LNCaP clone FGC (cell line): ENCODE measurements at regions not wholly inside any gene's neighbourhood (a gene's known extent, or its start where the extent isn't known, plus 50 kb on each side); places are given as distances from the start of the nearest gene placed in this dataset.
A peak's percentile ranks its signal among the peaks of the same experiment; 100 is the strongest.

Source experiments
- DNase-seq: peaks from one replicate; pipeline ENCODE4 v3.0.0-alpha.2; 2011; ENCODE audit warnings: low read depth
- H3K4me3 ChIP-seq: 2 replicates; pipeline ENCODE4 v1.5.1; 2011; ENCODE audit warnings: mild to moderate bottlenecking, low read depth, low read length, control low read depth
- CTCF ChIP-seq: IDR thresholded peaks from 2 replicates; pipeline ENCODE4 v1.5.1; 2012; ENCODE audit warnings: mild to moderate bottlenecking; ENCODE audit not compliant: control insufficient read depth, insufficient read depth; ENCODE audit errors: extremely low read depth

DNA sequence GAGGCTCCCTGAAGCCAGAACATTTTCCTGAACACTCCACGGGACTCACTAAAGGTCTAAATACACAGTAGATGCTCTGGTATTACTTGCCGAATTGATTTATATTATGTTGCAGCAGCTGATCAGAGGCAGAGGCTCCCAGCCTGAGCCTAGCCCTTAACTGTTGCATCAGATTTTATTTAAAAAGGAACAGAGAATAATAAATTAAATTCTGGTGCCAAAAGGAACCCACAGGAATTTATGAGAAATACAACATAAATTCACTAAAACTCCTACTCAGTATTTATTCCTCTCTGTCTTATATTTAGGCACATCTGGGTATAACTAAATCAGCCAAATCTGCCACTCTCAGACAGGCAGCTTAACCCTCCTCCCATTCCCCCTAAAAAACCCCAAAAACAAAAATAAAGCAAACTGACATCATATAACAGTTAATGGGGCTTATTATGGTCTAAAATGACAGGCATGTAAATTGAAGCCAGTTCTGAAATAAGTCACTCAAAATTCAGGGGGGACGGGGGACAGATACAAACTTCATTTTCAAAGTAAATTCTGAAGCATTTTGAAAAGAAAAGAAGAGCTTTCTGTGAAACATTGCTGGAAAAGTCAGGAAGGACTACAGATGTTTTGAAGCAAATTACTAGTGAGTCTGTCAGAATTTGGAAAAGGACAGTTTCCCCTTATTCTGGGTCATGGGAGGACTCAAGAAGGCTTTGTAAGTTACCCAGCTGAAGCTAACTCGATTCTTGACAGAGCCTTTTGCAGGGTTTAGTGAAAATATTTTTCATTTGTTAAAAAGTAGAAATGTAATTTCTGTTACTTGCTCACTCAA is 53.8 kb upstream of the CORO2B start:
- TF ChIP-seq CTCF, result no peak
- no peak overlapping the region for H3K4me3 ChIP-seq
- DNase-seq, result no peak

DNA sequence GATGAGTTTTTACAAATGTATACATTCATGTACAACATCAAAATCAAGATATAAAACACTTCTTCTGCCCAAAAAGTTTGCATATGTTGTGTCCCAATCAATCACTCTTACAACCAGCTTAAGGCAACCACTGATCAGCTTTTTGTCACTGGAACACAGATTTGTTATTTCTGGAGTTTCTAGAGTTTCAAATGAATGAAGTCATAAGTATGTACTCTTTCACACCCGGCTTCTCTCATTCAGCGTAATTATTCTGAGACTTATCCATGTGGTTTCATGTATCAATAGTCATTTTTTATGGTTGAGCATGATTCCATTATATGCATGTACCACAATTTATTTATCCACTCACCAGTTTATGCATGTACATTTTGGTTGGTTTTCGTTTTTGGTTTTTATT is 53.0 kb upstream of the CORO2B start:
- DNase-seq, result no peak
- no peak overlapping the region for H3K4me3 ChIP-seq
- no peak for TF ChIP-seq CTCF

DNA sequence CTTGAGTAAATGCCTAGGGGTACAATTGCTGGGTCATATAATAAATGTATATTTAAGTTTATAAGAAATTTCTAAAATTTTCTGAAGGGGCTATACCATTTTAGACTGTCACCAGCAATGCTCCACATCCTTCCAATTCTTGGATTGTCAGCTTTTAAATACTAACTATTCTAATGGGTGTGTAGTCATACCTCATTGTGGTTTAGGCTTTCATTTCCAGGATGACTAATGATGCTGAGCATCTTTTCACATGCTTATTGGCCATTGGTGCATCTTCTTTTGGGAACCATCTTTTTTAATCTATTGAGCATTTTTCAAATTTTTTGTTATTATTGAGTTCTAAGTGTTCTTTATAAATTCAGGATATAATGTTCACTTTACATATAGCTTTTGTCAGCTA is 52.5 kb upstream of the CORO2B start:
- no peak for TF ChIP-seq CTCF
- DNase-seq, result no peak
- no peak overlapping the region for H3K4me3 ChIP-seq

DNA sequence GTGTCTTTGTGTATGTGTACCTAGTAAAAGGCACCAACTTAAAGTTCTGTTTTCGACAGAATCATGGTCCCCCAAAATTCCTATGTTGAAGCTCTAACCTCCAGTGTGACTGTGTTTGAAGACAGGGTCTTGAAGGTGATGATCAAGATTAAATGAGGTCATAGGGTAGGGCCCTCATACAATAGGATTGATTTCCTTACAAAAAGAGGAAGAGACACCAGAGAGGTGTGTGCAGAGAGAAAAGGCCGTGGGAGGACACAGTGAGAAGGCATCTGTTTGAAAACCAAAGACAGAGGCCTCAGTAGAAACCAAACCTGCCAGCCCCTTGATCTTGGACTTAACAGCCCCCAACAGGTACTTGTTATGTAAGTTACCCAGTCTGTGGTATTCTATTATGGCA is 52.0 kb upstream of the CORO2B start:
- TF ChIP-seq CTCF, result no peak
- DNase-seq, result no peak
- H3K4me3 ChIP-seq, result no peak overlapping the region

DNA sequence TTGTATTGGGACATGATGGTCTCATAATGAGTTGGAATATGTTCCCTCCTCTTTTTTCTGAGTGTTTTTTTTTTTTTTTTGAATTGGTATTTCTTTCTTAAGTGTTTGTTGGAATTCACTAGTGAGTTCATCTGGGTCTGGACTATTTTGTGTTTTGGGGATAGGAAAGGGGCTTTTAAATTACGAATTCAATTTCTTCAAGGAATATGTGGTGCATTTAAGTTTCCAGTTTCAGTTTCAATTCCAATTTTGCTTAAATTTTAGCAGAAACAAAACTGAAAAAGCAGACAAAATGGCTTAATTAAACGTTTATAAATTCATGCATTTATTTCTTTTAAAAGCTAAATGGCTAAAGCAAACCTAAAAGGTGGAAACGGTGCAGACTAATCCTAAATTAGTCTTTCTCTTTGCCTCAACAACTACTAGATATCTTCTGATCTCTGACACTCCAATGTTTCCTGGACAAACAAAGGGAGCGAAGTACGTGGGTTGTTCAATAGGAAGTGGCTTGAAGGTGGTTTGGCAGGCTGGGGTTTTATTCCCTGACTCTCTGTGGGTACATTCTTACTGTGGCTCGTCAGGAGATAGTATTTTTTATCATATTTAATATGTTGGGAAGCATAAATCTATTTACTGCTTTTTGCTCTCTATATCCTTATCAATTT is 50.0 kb upstream of the CORO2B start:
- DNase-seq, result peak; percentile 54
- peak overlapping the region; percentile 3; the same call in 1 of the 2 replicates for H3K4me3 ChIP-seq
- TF ChIP-seq CTCF, result no peak
